Loucy (cell line): ENCODE measurements at regions not wholly inside any gene's neighbourhood (a gene's known extent, or its start where the extent isn't known, plus 50 kb on each side); places are given as distances from the start of the nearest gene placed in this dataset.

Experiments
- H2AFZ ChIP-seq: fragments of 200-600 bp; sonication (generic); 2 replicates; pipeline ENCODE4 v1.6.0; 2016; ENCODE audit warnings: antibody characterized with exemption, mild to moderate bottlenecking, low read length, moderate library complexity
- H3F3A ChIP-seq: fragments of 200-600 bp; 2 replicates; pipeline ENCODE4 v1.6.0; 2016; ENCODE audit warnings: antibody characterized with exemption, low read depth, mild to moderate bottlenecking
- H3K27me3 ChIP-seq: fragments of 200-600 bp; sonication (generic); 2 replicates; pipeline ENCODE4 v1.6.1; 2014; ENCODE audit warnings: low read length, mild to moderate bottlenecking; ENCODE audit not compliant: insufficient read depth, poor library complexity, severe bottlenecking
- H3K36me3 ChIP-seq: fragments of 200-600 bp; sonication (generic); 2 replicates; pipeline ENCODE4 v1.6.1; 2016; ENCODE audit warnings: low read length; ENCODE audit not compliant: insufficient read depth
- H3K4me1 ChIP-seq: fragments of 200-600 bp; sonication (generic); 2 replicates; pipeline ENCODE4 v1.5.1; 2014; ENCODE audit warnings: low read length, mild to moderate bottlenecking; ENCODE audit not compliant: insufficient read depth, poor library complexity, severe bottlenecking
- H3K4me2 ChIP-seq: fragments of 200-600 bp; sonication (generic); 2 replicates; pipeline ENCODE4 v1.6.0; 2014; ENCODE audit warnings: antibody characterized with exemption, low read length, low read depth, mild to moderate bottlenecking; ENCODE audit not compliant: poor library complexity, severe bottlenecking
- H3K4me3 ChIP-seq: fragments of 200-600 bp; sonication (generic); 2 replicates; pipeline ENCODE4 v1.5.1; 2014; ENCODE audit warnings: low read length, mild to moderate bottlenecking, mixed read lengths; ENCODE audit not compliant: poor library complexity, severe bottlenecking
- H3K79me2 ChIP-seq: fragments of 200-600 bp; sonication (generic); 2 replicates; pipeline ENCODE4 v1.6.1; 2014; ENCODE audit warnings: low read length; ENCODE audit not compliant: insufficient read depth
- H3K9ac ChIP-seq: fragments of 200-600 bp; sonication (generic); 2 replicates; pipeline ENCODE4 v1.6.0; 2014; ENCODE audit warnings: mild to moderate bottlenecking, low read depth, low read length, moderate library complexity; ENCODE audit not compliant: poor library complexity, severe bottlenecking
- H3K9me2 ChIP-seq: fragments of 200-600 bp; sonication (generic); replicated peaks from 2 replicates; pipeline ENCODE4 v1.6.1; 2016; ENCODE audit warnings: low read depth, low read length, mixed read lengths
- H3K9me3 ChIP-seq: fragments of 200-600 bp; sonication (generic); 2 replicates; pipeline ENCODE4 v1.6.1; 2014; ENCODE audit warnings: mild to moderate bottlenecking, antibody characterized with exemption, low read length, low read depth; ENCODE audit not compliant: insufficient read depth
- H4K20me1 ChIP-seq: fragments of 200-600 bp; sonication (generic); 2 replicates; pipeline ENCODE4 v1.6.0; 2014; ENCODE audit warnings: antibody characterized with exemption, low read length, mild to moderate bottlenecking; ENCODE audit not compliant: insufficient read depth, poor library complexity, severe bottlenecking
- CTCF ChIP-seq: fragments of 200-600 bp; sonication (generic); conservative IDR thresholded peaks from 2 replicates; pipeline ENCODE4 v1.5.1; 2014; ENCODE audit warnings: mild to moderate bottlenecking, antibody characterized with exemption, low read length
- EZH2phosphoT487 ChIP-seq: fragments of 200-600 bp; IDR thresholded peaks from 2 replicates; pipeline ENCODE4 v1.6.1; 2018; ENCODE audit warnings: antibody characterized with exemption, mild to moderate bottlenecking, moderate library complexity, borderline replicate concordance

GRCh38 chr14:101408077-101408831 lies 153.0 kb upstream of the DIO3 start:
- H3K36me3 ChIP-seq: no peaks in the 10 kb centered on the region
- no peak overlapping the region for H3K4me2 ChIP-seq
- no peak overlapping the region for H2AFZ ChIP-seq
- H4K20me1 ChIP-seq: no peaks in the 10 kb centered on the region
- H3K9me3 ChIP-seq: no peaks in the 10 kb centered on the region
- H3F3A ChIP-seq: no peaks in the 10 kb centered on the region
- TF ChIP-seq CTCF: no peak
- H3K27me3 ChIP-seq: no peaks in the 10 kb centered on the region
- H3K4me3 ChIP-seq: no peak overlapping the region
- no peaks in the 10 kb centered on the region for H3K9me2 ChIP-seq
- H3K9ac ChIP-seq: no peak overlapping the region
- no peaks in the 10 kb centered on the region for H3K79me2 ChIP-seq
- no peaks in the 10 kb centered on the region for H3K4me1 ChIP-seq

GRCh38 chr14:101409006-101409543 lies 152.2 kb upstream of the DIO3 start:
- no peaks in the 10 kb centered on the region for H4K20me1 ChIP-seq
- H3K79me2 ChIP-seq: no peaks in the 10 kb centered on the region
- H3K9me3 ChIP-seq: no peaks in the 10 kb centered on the region
- no peak overlapping the region for H2AFZ ChIP-seq
- TF ChIP-seq CTCF (no peak), EZH2phosphoT487 (no peak)
- H3K4me1 ChIP-seq: no peaks in the 10 kb centered on the region
- H3K4me2 ChIP-seq: no peak overlapping the region
- no peaks in the 10 kb centered on the region for H3K9me2 ChIP-seq
- no peak overlapping the region for H3K4me3 ChIP-seq
- H3K9ac ChIP-seq: no peak overlapping the region
- no peaks in the 10 kb centered on the region for H3K36me3 ChIP-seq
- no peaks in the 10 kb centered on the region for H3K27me3 ChIP-seq
- H3F3A ChIP-seq: no peaks in the 10 kb centered on the region

- TF ChIP-seq CTCF (no peak), EZH2phosphoT487 (no peak)
- Histone ChIP-seq H2AFZ (no peak overlapping the region), H3K36me3 (no peaks in the 10 kb centered on the region), H4K20me1 (no peaks in the 10 kb centered on the region), H3K9me2 (no peaks in the 10 kb centered on the region), H3K4me2 (no peak overlapping the region), H3K79me2 (no peaks in the 10 kb centered on the region), H3K4me1 (no peaks in the 10 kb centered on the region), H3F3A (no peaks in the 10 kb centered on the region), H3K9me3 (no peaks in the 10 kb centered on the region), H3K9ac (no peak overlapping the region), H3K4me3 (no peak overlapping the region), H3K27me3 (no peaks in the 10 kb centered on the region)
These were observed 151.2 kb upstream of the DIO3 start for GRCh38 chr14:101410126-101410525.
